AG09309 (cell line): ENCODE measurements at regions not wholly inside any gene's neighbourhood (a gene's known extent, or its start where the extent isn't known, plus 50 kb on each side); places are given as distances from the start of the nearest gene placed in this dataset.

Experiments used
- DNase-seq: peaks from one replicate; pipeline ENCODE4 v3.0.0-alpha.2; 2010; ENCODE audit warnings: low read depth
- H3K4me3 ChIP-seq: 2 replicates; pipeline ENCODE4 v1.5.1; 2011; ENCODE audit warnings: mild to moderate bottlenecking, low read depth, low read length, moderate library complexity; ENCODE audit not compliant: control insufficient read depth
- TF ChIP-seq, protein P1 (sequence below): IDR thresholded peaks from 2 replicates; pipeline ENCODE4 v1.5.1; 2011; ENCODE audit warnings: mild to moderate bottlenecking, low read depth, low read length, inconsistent platforms; ENCODE audit not compliant: insufficient read depth, control insufficient read depth; ENCODE audit errors: missing control alignments

DNA sequence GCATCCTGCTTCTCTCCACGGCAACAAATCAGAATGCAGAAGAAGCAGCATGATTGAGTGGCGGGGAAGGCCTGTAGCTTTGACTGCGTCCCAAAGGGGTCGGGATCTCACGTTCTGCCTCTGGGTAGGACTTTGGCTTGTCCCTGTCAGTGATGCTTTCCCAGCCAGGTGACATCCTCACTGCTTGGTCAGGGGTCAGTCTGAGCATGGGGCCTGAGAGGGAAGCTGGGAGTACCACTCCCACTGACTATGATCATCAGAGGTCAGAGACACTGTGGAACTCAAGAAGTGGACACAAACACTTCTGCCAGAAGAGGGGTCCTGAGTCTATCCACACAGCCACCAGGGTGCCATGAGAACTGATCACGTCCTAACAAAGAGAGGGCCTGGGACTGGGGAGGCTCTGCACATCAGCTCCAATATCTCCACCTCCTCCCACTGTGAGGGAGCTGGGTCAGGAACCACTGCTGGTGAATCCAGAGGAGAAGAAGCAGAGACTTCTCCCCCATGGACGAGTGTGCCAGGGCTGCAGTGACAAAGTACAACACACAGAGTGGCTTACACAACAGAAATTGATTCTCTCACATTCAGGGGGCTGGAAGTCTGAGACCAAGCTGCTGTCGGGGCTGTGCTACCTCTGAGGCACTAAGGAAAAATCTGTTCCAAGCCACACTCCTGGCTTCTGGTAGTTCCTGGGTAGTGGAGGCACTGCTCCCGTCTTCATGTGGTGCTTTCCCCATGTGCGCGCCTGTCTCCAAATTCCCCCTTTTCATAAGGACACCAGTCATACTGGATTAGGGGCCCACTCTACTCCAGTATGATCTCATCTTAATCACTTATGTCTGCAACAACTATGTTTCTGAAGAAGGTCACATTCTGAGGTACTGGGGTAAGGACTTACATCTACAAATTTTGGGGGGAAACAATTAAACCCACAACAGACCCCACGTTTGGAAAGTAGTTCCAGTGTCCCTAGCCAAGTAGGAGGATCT is 131.1 kb downstream of the CYP26A1 start:
- DNase-seq: no peak
- TF ChIP-seq, protein P1, sequence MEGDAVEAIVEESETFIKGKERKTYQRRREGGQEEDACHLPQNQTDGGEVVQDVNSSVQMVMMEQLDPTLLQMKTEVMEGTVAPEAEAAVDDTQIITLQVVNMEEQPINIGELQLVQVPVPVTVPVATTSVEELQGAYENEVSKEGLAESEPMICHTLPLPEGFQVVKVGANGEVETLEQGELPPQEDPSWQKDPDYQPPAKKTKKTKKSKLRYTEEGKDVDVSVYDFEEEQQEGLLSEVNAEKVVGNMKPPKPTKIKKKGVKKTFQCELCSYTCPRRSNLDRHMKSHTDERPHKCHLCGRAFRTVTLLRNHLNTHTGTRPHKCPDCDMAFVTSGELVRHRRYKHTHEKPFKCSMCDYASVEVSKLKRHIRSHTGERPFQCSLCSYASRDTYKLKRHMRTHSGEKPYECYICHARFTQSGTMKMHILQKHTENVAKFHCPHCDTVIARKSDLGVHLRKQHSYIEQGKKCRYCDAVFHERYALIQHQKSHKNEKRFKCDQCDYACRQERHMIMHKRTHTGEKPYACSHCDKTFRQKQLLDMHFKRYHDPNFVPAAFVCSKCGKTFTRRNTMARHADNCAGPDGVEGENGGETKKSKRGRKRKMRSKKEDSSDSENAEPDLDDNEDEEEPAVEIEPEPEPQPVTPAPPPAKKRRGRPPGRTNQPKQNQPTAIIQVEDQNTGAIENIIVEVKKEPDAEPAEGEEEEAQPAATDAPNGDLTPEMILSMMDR: no peak
- H3K4me3 ChIP-seq: no peak overlapping the region

DNA sequence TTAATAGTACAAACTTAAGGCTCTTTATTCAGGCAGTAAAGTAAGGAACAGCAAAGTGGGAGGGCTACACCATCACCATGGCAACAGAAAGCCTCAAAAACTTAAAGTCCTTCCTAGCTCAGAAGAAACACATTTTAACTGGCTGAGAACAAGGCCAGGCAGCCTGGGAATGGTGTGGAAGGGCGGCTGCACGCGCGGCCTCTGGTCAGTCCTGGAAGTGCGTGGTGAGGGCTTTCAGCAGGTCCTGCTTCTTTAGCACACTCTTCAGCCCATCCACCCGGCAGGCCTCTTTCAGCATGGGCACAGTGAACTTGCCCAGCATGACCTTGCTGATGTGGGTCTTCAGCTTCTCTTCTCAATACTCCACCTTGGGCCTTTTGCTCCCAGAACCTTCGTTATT is 133.0 kb downstream of the CYP26A1 start:
- TF ChIP-seq, protein P1: no peak
- H3K4me3 ChIP-seq: no peak overlapping the region
- no peak for DNase-seq

DNA sequence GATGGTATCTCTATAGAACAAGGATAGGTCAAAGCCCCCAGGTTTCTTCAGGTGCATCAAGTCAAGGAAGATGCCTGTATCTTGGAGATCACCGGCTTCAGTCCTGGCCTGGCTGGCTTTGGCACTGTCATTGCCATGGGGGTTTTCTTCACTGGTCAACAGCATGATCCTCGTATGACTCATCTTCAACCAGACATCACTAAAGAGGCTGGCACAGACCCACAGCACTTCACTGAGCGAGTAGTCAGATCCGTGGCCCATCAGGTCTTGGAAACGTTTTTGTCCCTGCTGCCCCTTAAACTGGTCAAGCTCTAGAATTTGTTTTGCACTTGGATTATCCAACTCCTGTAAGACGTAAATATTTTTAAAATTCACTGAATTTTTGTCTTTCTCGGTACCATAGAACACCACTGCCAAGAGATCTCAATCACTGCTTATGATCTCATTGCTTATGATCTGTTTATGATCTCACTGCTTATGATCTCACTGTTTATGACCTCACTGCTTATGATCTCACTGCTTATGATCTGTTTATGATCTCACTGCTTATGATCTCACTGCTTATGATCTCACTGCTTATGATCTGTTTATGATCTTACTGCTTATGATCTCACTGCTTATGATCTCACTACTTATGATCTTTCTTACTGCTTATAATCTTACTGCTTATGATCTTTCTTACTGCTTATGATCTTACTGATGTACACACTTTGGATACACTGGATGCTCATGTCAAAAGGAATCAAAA is 135.2 kb downstream of the CYP26A1 start:
- TF ChIP-seq, protein P1: no peak
- no peak overlapping the region for H3K4me3 ChIP-seq
- no peak for DNase-seq

DNA sequence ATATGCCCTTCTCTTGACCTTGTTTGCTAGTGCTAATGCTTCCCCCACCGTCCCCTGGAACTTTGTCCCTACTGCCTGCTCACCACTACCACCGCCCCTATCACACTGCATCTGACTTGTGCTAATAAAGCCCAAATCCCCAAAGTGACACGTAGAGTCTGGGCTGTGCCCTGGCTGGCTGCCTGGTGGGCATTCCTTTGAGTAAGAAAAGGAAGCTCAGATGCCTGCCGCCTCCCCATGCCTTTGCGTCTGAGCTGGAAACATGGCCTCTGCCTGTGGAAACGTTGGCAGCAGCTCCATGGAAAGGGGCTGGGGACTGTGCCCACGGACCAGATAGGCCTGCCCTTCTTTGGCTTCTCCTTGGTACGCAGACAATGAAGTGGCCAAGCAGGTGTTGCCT is 138.3 kb downstream of the CYP26A1 start:
- no peak for DNase-seq
- H3K4me3 ChIP-seq: no peak overlapping the region
- TF ChIP-seq, protein P1: no peak

DNA sequence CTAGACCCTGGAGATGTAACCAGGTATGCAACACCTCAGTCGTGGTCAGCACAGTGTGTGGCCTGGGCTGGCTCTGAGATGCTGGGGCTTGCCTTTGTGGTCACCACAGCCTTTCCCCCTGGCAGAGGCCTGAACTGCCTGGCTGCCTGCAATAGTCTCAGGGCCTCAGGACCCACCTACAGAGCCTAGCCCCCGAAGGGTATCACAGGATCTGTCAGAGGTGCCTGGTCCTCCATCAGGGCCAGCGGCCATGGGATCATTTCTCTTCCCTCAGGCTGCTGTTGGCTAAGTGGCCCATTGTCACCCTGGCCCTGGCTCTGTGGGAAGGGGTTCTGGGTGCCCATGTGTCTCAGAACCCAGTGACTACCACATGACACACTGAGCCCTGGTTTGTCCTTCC is 141.6 kb downstream of the CYP26A1 start:
- H3K4me3 ChIP-seq: no peak overlapping the region
- DNase-seq: no peak
- TF ChIP-seq, protein P1: no peak

DNA sequence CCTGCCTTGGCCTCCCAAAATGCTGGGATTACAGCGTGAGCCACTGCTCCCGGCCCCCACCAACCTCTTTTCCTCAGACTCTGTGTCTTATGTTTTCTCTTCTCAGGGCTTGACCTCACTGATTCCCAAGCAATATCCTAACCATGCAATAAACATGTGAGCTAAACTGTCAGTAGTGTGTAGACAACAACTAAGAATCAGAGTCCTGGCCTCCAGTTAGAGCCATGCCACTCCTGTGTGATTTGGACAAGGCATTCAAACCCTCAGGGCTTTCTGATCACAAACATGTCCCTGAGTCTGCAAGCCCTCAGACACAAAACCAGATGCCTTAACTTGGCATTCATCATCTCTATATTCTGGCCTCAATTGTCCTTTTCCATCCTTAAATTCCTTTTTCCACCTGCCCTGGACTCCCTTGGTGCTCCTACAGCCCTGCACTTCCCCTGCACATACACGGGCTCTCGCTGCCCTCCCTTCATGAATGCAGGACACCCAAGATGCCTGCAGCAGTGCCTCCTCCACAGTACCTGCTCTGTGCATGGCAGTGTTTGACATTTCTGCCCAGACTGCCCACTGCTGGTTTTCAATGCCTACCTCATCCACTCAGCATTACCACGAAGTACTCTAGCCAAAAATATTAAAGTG is 142.8 kb downstream of the CYP26A1 start:
- no peak overlapping the region for H3K4me3 ChIP-seq
- DNase-seq: no peak
- TF ChIP-seq, protein P1: no peak
